Mammary epithelial cell (primary cell): ENCODE measurements at regions not wholly inside any gene's neighbourhood (a gene's known extent, or its start where the extent isn't known, plus 50 kb on each side); places are given as distances from the start of the nearest gene placed in this dataset.
"Not testable (repeated sequence)": the region's sequence is repeated elsewhere in the genome, so short reads cannot be mapped to it uniquely, and the experiment has no call there.

ENCODE experiments used
- CTCF ChIP-seq, 2 donors: IDR thresholded peaks in 1 of 2; conservative IDR thresholded peaks in 1 of 2; 2 replicates each; pipeline ENCODE4 v1.5.1; 2011 to 2012; ENCODE audit warnings: inconsistent platforms in 2 of 2, low read length in 2 of 2, mild to moderate bottlenecking in 2 of 2, control low read depth in 1 of 2, low read depth in 1 of 2; ENCODE audit not compliant: insufficient read depth in 1 of 2; ENCODE audit errors: extremely low read depth in 1 of 2
- EZH2 ChIP-seq: IDR thresholded peaks from 2 replicates; pipeline ENCODE4 v1.6.1; 2012; ENCODE audit warnings: low read length, inconsistent platforms, borderline replicate concordance

GRCh38 chr4:189551931-189552670 lies 388.6 kb upstream of the FRG1 start:
- TF ChIP-seq CTCF (conservative IDR thresholded peaks at IDR 0.05 in 1 of 2, IDR thresholded peaks at IDR 0.05 in 1 of 2; ENCODE audit: extremely low read depth in 1 of 2, insufficient read depth in 1 of 2, low read depth in 1 of 2, low read length in 2 of 2); EZH2: not testable (repeated sequence)
